Right kidney (tissue), 1 donor: ENCODE measurements at regions not wholly inside any gene's neighbourhood (a gene's known extent, or its start where the extent isn't known, plus 50 kb on each side); places are given as distances from the start of the nearest gene placed in this dataset.

Experiments
- DNase-seq: peaks from one replicate; pipeline ENCODE4 v3.0.0-alpha.2; 2016

DNA sequence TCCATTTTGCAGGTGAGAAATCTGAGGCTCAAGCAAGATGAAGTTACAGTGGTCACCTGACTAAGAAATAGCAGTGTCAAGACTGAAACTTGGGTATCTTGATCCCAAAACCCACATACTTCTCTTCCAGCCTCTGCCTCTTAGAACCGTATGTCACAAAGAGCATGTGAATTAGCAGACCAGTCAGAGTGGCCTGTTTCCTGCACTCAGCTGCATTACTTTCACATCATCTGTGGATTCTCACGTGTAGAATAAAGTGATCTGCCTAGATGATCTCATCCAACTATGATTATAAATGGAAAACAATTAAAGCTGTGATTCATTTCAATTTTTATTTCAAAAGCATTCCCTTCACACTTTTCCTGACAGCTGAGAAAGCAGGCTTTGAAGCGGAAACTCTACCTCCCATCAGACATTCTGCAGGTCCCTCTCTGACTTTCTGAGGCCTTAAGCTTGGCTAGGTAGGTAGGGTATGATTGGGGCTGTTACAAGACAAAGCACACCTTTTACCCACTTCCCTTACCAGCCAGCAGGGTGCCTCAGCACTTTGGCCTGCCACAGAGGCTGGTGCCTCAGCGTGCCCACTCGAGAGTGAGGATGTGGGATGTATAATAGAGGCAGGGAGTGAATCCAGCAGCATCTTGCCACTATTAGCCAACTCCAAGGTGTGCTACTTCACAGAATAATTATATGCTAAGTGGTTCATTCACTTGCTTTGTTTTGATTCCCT is 70.2 kb upstream of the PDE1C start:
- no peak for DNase-seq

GRCh38 chr7:32137059-32137458 is 66.9 kb upstream of the PDE1C start:
- no peak for DNase-seq

DNA sequence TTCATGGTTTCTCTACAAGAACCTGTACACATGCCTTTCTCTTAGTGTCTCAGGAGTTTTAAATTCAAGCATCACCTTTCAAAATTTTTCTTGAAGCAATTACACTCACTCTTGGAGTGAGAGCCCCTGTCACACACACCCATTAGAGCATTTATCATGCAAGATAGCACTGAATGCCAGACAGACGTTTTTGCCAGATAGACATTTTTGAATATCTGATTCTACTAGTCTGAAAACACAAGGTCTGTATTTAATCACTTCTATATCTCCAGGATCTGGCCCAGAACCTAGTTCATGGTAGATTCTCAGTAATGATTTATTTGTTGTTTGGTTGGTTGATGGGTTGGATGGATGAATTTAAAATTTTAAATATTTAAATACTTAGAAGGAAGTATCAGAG is 60.9 kb upstream of the PDE1C start:
- DNase-seq: no peak

DNA sequence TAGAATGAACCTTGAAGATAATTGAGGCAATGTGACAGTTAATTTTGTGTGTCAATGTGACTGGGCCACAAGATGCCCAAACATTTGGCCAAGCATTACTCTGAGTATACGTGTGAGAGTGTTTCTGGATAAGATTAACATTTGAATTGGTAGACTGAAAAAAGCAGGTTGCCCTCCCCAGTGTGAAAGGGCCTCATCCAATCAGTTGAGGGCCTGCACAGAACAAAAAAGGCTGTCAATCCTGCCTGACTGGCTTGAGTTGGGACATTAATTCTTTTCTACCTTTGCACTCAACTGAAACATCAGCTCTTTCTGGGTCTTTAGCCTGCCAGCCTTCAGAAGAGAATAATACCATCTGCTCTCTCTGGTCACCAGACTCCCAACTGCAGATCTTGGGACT is 56.6 kb upstream of the PDE1C start:
- DNase-seq: no peak
